Activated CD4-positive, alpha-beta memory T cell treated with anti-CD3 and anti-CD28 coated beads, Interleukin-2, amount 10 ng/mL, durations not matched to agents 7 days and 5 days (primary cell): ENCODE measurements at regions not wholly inside any gene's neighbourhood (a gene's known extent, or its start where the extent isn't known, plus 50 kb on each side); places are given as distances from the start of the nearest gene placed in this dataset.

Experiments
- CTCF ChIA-PET: fragments of 350-600 bp; sonication (Branson Sonifier 250); formaldehyde crosslinking; loops from one replicate; lab custom pipeline; 2021; ENCODE audit warnings: antibody characterized with exemption, inconsistent platforms; lab: Charles Lee
- POLR2A ChIA-PET: fragments of 350-600 bp; sonication (Branson Sonifier 250); formaldehyde crosslinking; loops from one replicate; lab custom pipeline; 2021; ENCODE audit warnings: antibody characterized with exemption; lab: Charles Lee
- DNase-seq: peaks from one replicate; pipeline ENCODE4 v3.0.0-alpha.2; 2020
- H3K27ac Mint-ChIP-seq: one replicate; pipeline ENCODE4 v1.8.0; 2021; ENCODE audit warnings: mild to moderate bottlenecking, mixed read lengths
- H3K27me3 Mint-ChIP-seq: one replicate; pipeline ENCODE4 v1.8.0; 2021; ENCODE audit warnings: mixed read lengths
- H3K36me3 Mint-ChIP-seq: one replicate; pipeline ENCODE4 v1.8.0; 2021; ENCODE audit warnings: low read depth, mixed read lengths
- H3K4me1 Mint-ChIP-seq: one replicate; pipeline ENCODE4 v1.8.0; 2021; ENCODE audit warnings: mixed read lengths
- H3K4me3 Mint-ChIP-seq: one replicate; pipeline ENCODE4 v1.8.0; 2021; ENCODE audit warnings: mild to moderate bottlenecking, mixed read lengths
- H3K9me3 Mint-ChIP-seq: one replicate; pipeline ENCODE4 v1.8.0; 2021; ENCODE audit warnings: mixed read lengths

GRCh38 chr7:46233585-46234329 is 312.7 kb upstream of the IGFBP3 start:
- DNase-seq = no peak
- ChIA-PET POLR2A (no interaction called here), CTCF (no interaction called here)
- Mint-ChIP-seq H3K4me3 (no peak overlapping the region), H3K4me1 (no peaks in the 10 kb centered on the region), H3K27me3 (no peaks in the 10 kb centered on the region), H3K27ac (no peak overlapping the region), H3K36me3 (no peaks in the 10 kb centered on the region), H3K9me3 (no peaks in the 10 kb centered on the region)

GRCh38 chr7:46230990-46231305 is 309.9 kb upstream of the IGFBP3 start:
- no peaks in the 10 kb centered on the region for H3K36me3 Mint-ChIP-seq
- DNase-seq = no peak
- H3K4me3 Mint-ChIP-seq = no peak overlapping the region
- CTCF ChIA-PET = no interaction called here
- no peaks in the 10 kb centered on the region for H3K4me1 Mint-ChIP-seq
- no peaks in the 10 kb centered on the region for H3K27me3 Mint-ChIP-seq
- POLR2A ChIA-PET = no interaction called here
- H3K9me3 Mint-ChIP-seq = no peaks in the 10 kb centered on the region
- H3K27ac Mint-ChIP-seq = no peak overlapping the region

DNA sequence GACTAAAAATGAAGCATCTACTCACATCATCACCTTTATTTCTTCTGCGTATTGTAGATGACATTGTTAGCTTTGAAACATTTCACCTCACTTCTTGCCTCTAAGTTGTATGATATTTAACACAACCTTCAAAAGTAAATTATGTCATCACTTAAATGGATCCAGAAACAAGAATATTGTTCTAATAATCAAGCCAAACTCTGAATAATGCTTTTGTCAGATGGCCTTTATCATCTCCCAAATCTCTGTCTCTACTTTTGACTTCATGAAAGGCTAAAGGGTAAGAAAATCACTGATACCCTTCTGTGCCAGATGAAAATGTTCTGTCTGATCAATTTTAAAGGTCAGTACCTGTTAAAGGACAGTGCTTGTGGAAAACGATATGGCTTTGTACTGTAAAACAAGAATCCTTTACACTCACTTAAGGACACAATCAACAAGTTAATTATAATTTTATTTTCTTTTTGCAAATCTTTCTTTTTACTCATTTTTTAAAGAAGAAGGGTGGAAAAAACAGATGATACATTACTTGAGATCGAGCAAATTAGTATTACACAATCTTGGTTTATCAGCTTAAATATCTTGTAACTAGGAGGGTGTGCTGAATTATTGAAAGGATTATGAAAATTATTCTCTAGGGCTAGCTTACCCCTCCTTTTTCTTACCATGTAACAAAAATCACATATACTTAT is 309.4 kb upstream of the IGFBP3 start:
- POLR2A ChIA-PET = no interaction called here
- H3K4me1 Mint-ChIP-seq = no peaks in the 10 kb centered on the region
- H3K36me3 Mint-ChIP-seq = no peaks in the 10 kb centered on the region

GRCh38 chr7:46229409-46229808 is 308.3 kb upstream of the IGFBP3 start:
- no peaks in the 10 kb centered on the region for H3K27me3 Mint-ChIP-seq
- H3K27ac Mint-ChIP-seq = no peak overlapping the region
- H3K36me3 Mint-ChIP-seq = no peaks in the 10 kb centered on the region
- H3K4me1 Mint-ChIP-seq = no peaks in the 10 kb centered on the region
- DNase-seq = no peak
- POLR2A ChIA-PET = no interaction called here
- H3K4me3 Mint-ChIP-seq = no peak overlapping the region
- CTCF ChIA-PET = no interaction called here
- no peaks in the 10 kb centered on the region for H3K9me3 Mint-ChIP-seq

More for the DNA sequence above, 309.4 kb upstream of the IGFBP3 start:
- H3K27ac Mint-ChIP-seq = no peak overlapping the region
- no peaks in the 10 kb centered on the region for H3K27me3 Mint-ChIP-seq
- no peaks in the 10 kb centered on the region for H3K9me3 Mint-ChIP-seq
- CTCF ChIA-PET = no interaction called here
- no peak overlapping the region for H3K4me3 Mint-ChIP-seq
- DNase-seq = no peak

- DNase-seq = no peak
- ChIA-PET CTCF (no interaction called here), POLR2A (no interaction called here)
- Mint-ChIP-seq H3K27ac (no peak overlapping the region), H3K27me3 (no peaks in the 10 kb centered on the region), H3K4me3 (no peak overlapping the region), H3K36me3 (no peaks in the 10 kb centered on the region), H3K9me3 (no peaks in the 10 kb centered on the region), H3K4me1 (no peaks in the 10 kb centered on the region)
Observed at GRCh38 chr7:46226860-46227259, 305.8 kb upstream of the IGFBP3 start.

- H3K27ac Mint-ChIP-seq = no peak overlapping the region
- peaks cover 3% of the 10 kb centered on the region for H3K9me3 Mint-ChIP-seq
- POLR2A ChIA-PET = no interaction called here
- DNase-seq = no peak
- no peaks in the 10 kb centered on the region for H3K4me1 Mint-ChIP-seq
- H3K4me3 Mint-ChIP-seq = no peak overlapping the region
- no peaks in the 10 kb centered on the region for H3K27me3 Mint-ChIP-seq
- CTCF ChIA-PET = interaction anchor here (1.4 kb wide), 1 partner anchor 10 kb away, joined by 3 read pairs; no protein-coding TSS in a partner anchor
- H3K36me3 Mint-ChIP-seq = no peaks in the 10 kb centered on the region
Observed at GRCh38 chr7:46224363-46224762, 303.3 kb upstream of the IGFBP3 start.

GRCh38 chr7:46220066-46220630 is 299.1 kb upstream of the IGFBP3 start:
- CTCF ChIA-PET = no interaction called here

DNA sequence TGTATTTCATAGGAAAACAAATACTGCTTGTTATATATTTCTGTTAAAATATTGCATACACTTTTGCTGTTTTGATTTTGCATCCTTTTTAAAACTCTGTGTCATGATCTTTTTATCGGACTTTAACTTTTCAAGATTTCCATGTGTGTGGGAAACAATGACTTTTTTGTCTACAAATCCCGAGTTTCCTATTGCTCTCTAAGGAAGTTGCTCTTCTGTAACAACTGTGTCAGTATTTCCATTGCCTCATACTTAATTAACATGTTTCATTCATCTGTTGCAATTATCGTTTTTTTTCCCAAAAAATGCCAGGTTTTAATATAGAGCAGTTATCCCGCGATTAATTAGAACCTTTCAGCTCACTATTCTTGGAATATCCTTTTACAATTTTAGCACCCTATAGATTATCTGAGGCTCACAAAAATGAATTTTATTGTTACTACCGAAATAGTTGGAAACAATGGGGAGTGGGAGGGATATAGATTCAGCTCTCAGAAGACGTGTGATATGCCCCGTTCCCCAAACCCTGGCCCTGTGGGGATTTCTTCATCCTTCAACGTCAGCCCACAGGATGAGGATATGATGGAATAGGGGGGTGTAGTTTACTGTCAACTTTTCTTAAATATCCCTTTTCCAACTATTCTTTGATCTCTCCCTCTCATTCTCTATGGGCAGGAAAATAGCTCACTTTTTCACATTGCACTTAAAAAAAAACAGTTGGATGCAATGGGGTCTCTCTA is 297.6 kb upstream of the IGFBP3 start:
- Mint-ChIP-seq H3K4me1 (no peaks in the 10 kb centered on the region), H3K9me3 (peaks cover 9% of the 10 kb centered on the region), H3K4me3 (no peak overlapping the region), H3K36me3 (no peaks in the 10 kb centered on the region), H3K27ac (no peak overlapping the region), H3K27me3 (no peaks in the 10 kb centered on the region)
- CTCF ChIA-PET = no interaction called here
- no peak for DNase-seq
- POLR2A ChIA-PET = no interaction called here

More at GRCh38 chr7:46220066-46220630, 299.1 kb upstream of the IGFBP3 start:
- POLR2A ChIA-PET = no interaction called here
- Mint-ChIP-seq H3K27ac (no peak overlapping the region), H3K4me3 (no peak overlapping the region), H3K9me3 (peaks cover 9% of the 10 kb centered on the region), H3K36me3 (no peaks in the 10 kb centered on the region), H3K4me1 (no peaks in the 10 kb centered on the region), H3K27me3 (no peaks in the 10 kb centered on the region)
- no peak for DNase-seq

- Mint-ChIP-seq H3K27me3 (no peaks in the 10 kb centered on the region), H3K9me3 (peaks cover 8% of the 10 kb centered on the region), H3K27ac (no peak overlapping the region), H3K36me3 (no peaks in the 10 kb centered on the region), H3K4me1 (no peaks in the 10 kb centered on the region), H3K4me3 (no peak overlapping the region)
- ChIA-PET CTCF (no interaction called here), POLR2A (no interaction called here)
- DNase-seq = no peak
Observed at GRCh38 chr7:46215987-46216567, 295.0 kb upstream of the IGFBP3 start.

GRCh38 chr7:46214526-46214925 is 293.5 kb upstream of the IGFBP3 start:
- CTCF ChIA-PET = interaction anchor here (1.1 kb wide), 1 partner anchor 10 kb away, joined by 3 read pairs; no protein-coding TSS in a partner anchor
- no peaks in the 10 kb centered on the region for H3K4me1 Mint-ChIP-seq
- no peaks in the 10 kb centered on the region for H3K27me3 Mint-ChIP-seq
- no peak for DNase-seq
- H3K9me3 Mint-ChIP-seq = peaks cover 8% of the 10 kb centered on the region
- no peak overlapping the region for H3K4me3 Mint-ChIP-seq
- H3K27ac Mint-ChIP-seq = no peak overlapping the region
- no peaks in the 10 kb centered on the region for H3K36me3 Mint-ChIP-seq
- POLR2A ChIA-PET = no interaction called here

GRCh38 chr7:46213154-46213537 is 292.1 kb upstream of the IGFBP3 start:
- H3K27ac Mint-ChIP-seq = no peak overlapping the region
- H3K36me3 Mint-ChIP-seq = no peaks in the 10 kb centered on the region
- POLR2A ChIA-PET = no interaction called here
- CTCF ChIA-PET = no interaction called here
- H3K9me3 Mint-ChIP-seq = peaks cover 8% of the 10 kb centered on the region
- H3K27me3 Mint-ChIP-seq = no peaks in the 10 kb centered on the region
- no peak overlapping the region for H3K4me3 Mint-ChIP-seq
- no peak for DNase-seq
- H3K4me1 Mint-ChIP-seq = no peaks in the 10 kb centered on the region

GRCh38 chr7:46212425-46213153 is 291.5 kb upstream of the IGFBP3 start:
- Mint-ChIP-seq H3K9me3 (peaks cover 8% of the 10 kb centered on the region), H3K4me3 (no peak overlapping the region), H3K36me3 (no peaks in the 10 kb centered on the region), H3K4me1 (no peaks in the 10 kb centered on the region), H3K27ac (no peak overlapping the region), H3K27me3 (no peaks in the 10 kb centered on the region)
- no peak for DNase-seq
- ChIA-PET POLR2A (no interaction called here), CTCF (no interaction called here)
